ENCODE measurements at regions not wholly inside any gene's neighbourhood (a gene's known extent, or its start where the extent isn't known, plus 50 kb on each side); places are given as distances from the start of the nearest gene placed in this dataset.
"Not testable (repeated sequence)": the region's sequence is repeated elsewhere in the genome, so short reads cannot be mapped to it uniquely, and the experiment has no call there.

GRCh38 chr20:48129345-48129942 lies 344.2 kb upstream of the SULF2 start:
- no peak for TF ChIP-seq CTCF (IDR thresholded peaks at IDR 0.05; ENCODE audit: unreplicated experiment)
- POLR2A ChIA-PET, result interaction anchor here (0.9 to 2.2 kb wide), 14 partner anchors 8 to 346 kb away, joined by 3 to 20 read pairs (median 6); no protein-coding TSS in a partner anchor
- no peaks in the 10 kb centered on the region for H3K27me3 Mint-ChIP-seq (ENCODE audit: insufficient read depth, unreplicated experiment)
- no peak overlapping the region for H3K4me3 Mint-ChIP-seq (ENCODE audit: unreplicated experiment)
- peaks cover 6% of the 10 kb centered on the region for H3K36me3 Mint-ChIP-seq (ENCODE audit: insufficient read depth, unreplicated experiment)
- no TSS peak for BruUV-seq (replicated peaks)
- H3K27ac Mint-ChIP-seq (ENCODE audit: low read depth, unreplicated experiment), result peak overlapping the region; percentile 49
- CTCF ChIA-PET, result interaction anchor here (0.6 to 3.9 kb wide), 9 partner anchors 13 to 491 kb away, joined by 3 to 14 read pairs (median 3); no protein-coding TSS in a partner anchor
- no peaks in the 10 kb centered on the region for H3K9me3 Mint-ChIP-seq (ENCODE audit: unreplicated experiment)
- DNase-seq (ENCODE audit: unreplicated experiment), result no peak
- intact Hi-C loops (cut with micrococcal nuclease), result no loop called here
- H3K4me1 Mint-ChIP-seq (ENCODE audit: insufficient read depth, unreplicated experiment), result peaks cover 28% of the 10 kb centered on the region

GRCh38 chr20:48128436-48128835 lies 343.2 kb upstream of the SULF2 start:
- Mint-ChIP-seq H3K27me3 (ENCODE audit: insufficient read depth, unreplicated experiment) (no peaks in the 10 kb centered on the region), H3K4me3 (ENCODE audit: unreplicated experiment) (peak overlapping the region; percentile 11), H3K27ac (ENCODE audit: low read depth, unreplicated experiment) (peak overlapping the region; percentile 68), H3K9me3 (ENCODE audit: unreplicated experiment) (no peaks in the 10 kb centered on the region), H3K4me1 (ENCODE audit: insufficient read depth, unreplicated experiment) (peaks cover 28% of the 10 kb centered on the region), H3K36me3 (ENCODE audit: insufficient read depth, unreplicated experiment) (peaks cover 6% of the 10 kb centered on the region)
- TF ChIP-seq CTCF (IDR thresholded peaks at IDR 0.05; ENCODE audit: unreplicated experiment), result no peak
- DNase-seq (ENCODE audit: unreplicated experiment), result peak; percentile 79
- intact Hi-C loops (cut with micrococcal nuclease), result no loop called here
- CTCF ChIA-PET, result interaction anchor here (0.7 to 3.9 kb wide), 4 partner anchors 58 to 492 kb away, joined by 3 to 14 read pairs (median 4); no protein-coding TSS in a partner anchor
- POLR2A ChIA-PET, result interaction anchor here (0.8 to 2.2 kb wide), 16 partner anchors 9 to 342 kb away, joined by 3 to 20 read pairs (median 5); no protein-coding TSS in a partner anchor
- no TSS peak for BruUV-seq (replicated peaks)

GRCh38 chr20:48127964-48128363 lies 342.7 kb upstream of the SULF2 start:
- intact Hi-C loops (cut with micrococcal nuclease); H3K36me3 Mint-ChIP-seq (ENCODE audit: insufficient read depth, unreplicated experiment); BruUV-seq (replicated peaks); H3K27me3 Mint-ChIP-seq (ENCODE audit: insufficient read depth, unreplicated experiment); H3K9me3 Mint-ChIP-seq (ENCODE audit: unreplicated experiment): not testable (repeated sequence)
- Mint-ChIP-seq H3K4me1 (ENCODE audit: insufficient read depth, unreplicated experiment) (peaks cover 28% of the 10 kb centered on the region), H3K4me3 (ENCODE audit: unreplicated experiment) (peak overlapping the region; percentile 11), H3K27ac (ENCODE audit: low read depth, unreplicated experiment) (peak overlapping the region; percentile 68)
- ChIA-PET CTCF (interaction anchor here (0.6 to 1.2 kb wide), 4 partner anchors 58 to 342 kb away, joined by 3 to 5 read pairs (median 4); no protein-coding TSS in a partner anchor), POLR2A (interaction anchor here (0.6 to 2.2 kb wide), 16 partner anchors 10 to 341 kb away, joined by 3 to 20 read pairs (median 5); no protein-coding TSS in a partner anchor)
- peak; percentile 73 for DNase-seq (ENCODE audit: unreplicated experiment)

- H3K36me3 Mint-ChIP-seq (ENCODE audit: insufficient read depth, unreplicated experiment); BruUV-seq (replicated peaks); DNase-seq (ENCODE audit: unreplicated experiment); H3K4me3 Mint-ChIP-seq (ENCODE audit: unreplicated experiment); H3K27ac Mint-ChIP-seq (ENCODE audit: low read depth, unreplicated experiment); H3K9me3 Mint-ChIP-seq (ENCODE audit: unreplicated experiment); intact Hi-C loops (cut with micrococcal nuclease); H3K27me3 Mint-ChIP-seq (ENCODE audit: insufficient read depth, unreplicated experiment): not testable (repeated sequence)
- POLR2A ChIA-PET, result interaction anchor here (1.1 kb wide), 2 partner anchors 14 to 335 kb away, joined by 3 to 4 read pairs; no protein-coding TSS in a partner anchor
- CTCF ChIA-PET, result interaction anchor here (0.6 to 1.1 kb wide), 3 partner anchors 62 to 493 kb away, joined by 3 to 5 read pairs (median 3); no protein-coding TSS in a partner anchor
- peaks cover 28% of the 10 kb centered on the region for H3K4me1 Mint-ChIP-seq (ENCODE audit: insufficient read depth, unreplicated experiment)
Measured at GRCh38 chr20:48127133-48127532, 341.9 kb upstream of the SULF2 start.

GRCh38 chr20:48126227-48126740 lies 341.0 kb upstream of the SULF2 start:
- H3K27me3 Mint-ChIP-seq (ENCODE audit: insufficient read depth, unreplicated experiment), result no peaks in the 10 kb centered on the region
- intact Hi-C loops (cut with micrococcal nuclease), result no loop called here
- no peak for TF ChIP-seq CTCF (IDR thresholded peaks at IDR 0.05; ENCODE audit: unreplicated experiment)
- H3K4me1 Mint-ChIP-seq (ENCODE audit: insufficient read depth, unreplicated experiment), result peaks cover 28% of the 10 kb centered on the region
- BruUV-seq (replicated peaks), result no TSS peak
- H3K4me3 Mint-ChIP-seq (ENCODE audit: unreplicated experiment), result no peak overlapping the region
- ChIA-PET POLR2A (interaction anchor here (0.7 to 1.4 kb wide), 7 partner anchors 9 to 195 kb away, joined by 3 to 5 read pairs (median 4); no protein-coding TSS in a partner anchor), CTCF (interaction anchor here (0.8 to 1.2 kb wide), 3 partner anchors 104 to 342 kb away, joined by 3 to 6 read pairs (median 3); no protein-coding TSS in a partner anchor)
- no peak for DNase-seq (ENCODE audit: unreplicated experiment)
- no peaks in the 10 kb centered on the region for H3K9me3 Mint-ChIP-seq (ENCODE audit: unreplicated experiment)
- H3K27ac Mint-ChIP-seq (ENCODE audit: low read depth, unreplicated experiment), result no peak overlapping the region
- peaks cover 6% of the 10 kb centered on the region for H3K36me3 Mint-ChIP-seq (ENCODE audit: insufficient read depth, unreplicated experiment)

All from MCF 10A (cell line).